H1 (cell line): ENCODE measurements at regions not wholly inside any gene's neighbourhood (a gene's known extent, or its start where the extent isn't known, plus 50 kb on each side); places are given as distances from the start of the nearest gene placed in this dataset.

ENCODE experiments used
- GABPA ChIP-seq: IDR thresholded peaks from 2 replicates; pipeline ENCODE4 v1.6.1; 2011; ENCODE audit warnings: mild to moderate bottlenecking, low read length, moderate library complexity, borderline replicate concordance; ENCODE audit not compliant: insufficient read depth
- RNF2 ChIP-seq: fragments of 200-900, 300-1000 bp; sonication (generic); IDR thresholded peaks from 2 replicates; pipeline ENCODE4 v1.7.1; 2016; ENCODE audit warnings: borderline replicate concordance, low read depth, mild to moderate bottlenecking, antibody characterized with exemption, low read length; ENCODE audit not compliant: poor library complexity, severe bottlenecking; ENCODE audit errors: missing control alignments
- ZNF274 ChIP-seq: IDR thresholded peaks from 2 replicates; pipeline ENCODE4 v1.7.0; 2012; ENCODE audit warnings: low read length, borderline replicate concordance; ENCODE audit errors: extremely low read depth

DNA sequence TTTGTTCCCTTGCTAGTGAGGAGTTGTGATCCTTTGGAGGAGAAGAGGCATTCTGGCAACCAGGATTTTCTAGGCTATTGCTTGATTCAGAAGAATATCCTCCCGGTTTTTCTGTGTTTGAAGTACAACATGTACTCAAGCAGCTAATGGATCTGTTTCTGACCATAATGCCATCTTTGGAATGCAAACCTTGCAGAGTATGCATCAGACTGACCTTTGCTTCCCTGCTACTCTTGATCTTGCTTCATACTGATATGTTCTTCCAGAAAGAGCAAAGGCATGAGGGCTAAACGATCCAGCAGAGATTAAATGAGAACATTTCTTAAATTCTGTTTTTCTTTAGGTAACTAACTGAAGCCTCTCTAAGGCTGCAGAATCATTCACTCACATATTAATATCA is 265.4 kb upstream of the SLC7A11 start (continued):
- no peak for TF ChIP-seq ZNF274
- no peak for TF ChIP-seq GABPA
- TF ChIP-seq RNF2, result no peak
